Hepatocyte (in vitro differentiated cells): ENCODE measurements at regions not wholly inside any gene's neighbourhood (a gene's known extent, or its start where the extent isn't known, plus 50 kb on each side); places are given as distances from the start of the nearest gene placed in this dataset.

Experiments
- DNase-seq: peaks from one replicate; pipeline ENCODE4 v3.0.0-alpha.2; 2016; ENCODE audit warnings: low spot score
- H2AFZ ChIP-seq: fragments of 200-600 bp; sonication (generic); 2 replicates; pipeline ENCODE4 v1.6.0; 2016; ENCODE audit warnings: antibody characterized with exemption, mild to moderate bottlenecking
- H3K27ac ChIP-seq: fragments of 200-600 bp; sonication (generic); 2 replicates; pipeline ENCODE4 v1.5.1; 2016; ENCODE audit warnings: mild to moderate bottlenecking
- H3K27me3 ChIP-seq: fragments of 200-600 bp; sonication (generic); 2 replicates; pipeline ENCODE4 v1.6.1; 2016
- H3K36me3 ChIP-seq: fragments of 200-600 bp; sonication (generic); replicated peaks from 2 replicates; pipeline ENCODE4 v1.5.1; 2016; ENCODE audit warnings: low read depth; ENCODE audit not compliant: insufficient read depth
- H3K4me1 ChIP-seq: fragments of 200-600 bp; sonication (generic); 2 replicates; pipeline ENCODE4 v1.5.1; 2016; ENCODE audit warnings: mild to moderate bottlenecking, moderate library complexity; ENCODE audit not compliant: insufficient read depth
- H3K4me2 ChIP-seq: fragments of 200-600 bp; sonication (generic); 2 replicates; pipeline ENCODE4 v1.6.0; 2016
- H3K4me3 ChIP-seq: fragments of 200-600 bp; sonication (generic); 2 replicates; pipeline ENCODE4 v1.5.1; 2016; ENCODE audit warnings: mild to moderate bottlenecking
- H3K79me2 ChIP-seq: fragments of 200-600 bp; sonication (generic); 2 replicates; pipeline ENCODE4 v1.6.0; 2017; ENCODE audit warnings: mild to moderate bottlenecking
- H3K9me2 ChIP-seq: fragments of 200-600 bp; sonication (generic); replicated peaks from 2 replicates; pipeline ENCODE4 v1.6.0; 2017; ENCODE audit warnings: mild to moderate bottlenecking; ENCODE audit not compliant: insufficient read depth
- H3K9me3 ChIP-seq: fragments of 200-600 bp; sonication (generic); 2 replicates; pipeline ENCODE4 v1.5.1; 2016; ENCODE audit warnings: low read depth, mild to moderate bottlenecking
- H4K20me1 ChIP-seq: fragments of 200-600 bp; sonication (generic); 2 replicates; pipeline ENCODE4 v1.6.0; 2016; ENCODE audit warnings: mild to moderate bottlenecking; ENCODE audit not compliant: insufficient read depth, poor library complexity, severe bottlenecking
- EZH2 ChIP-seq: fragments of 200-600 bp; sonication (generic); IDR thresholded peaks from 2 replicates; pipeline ENCODE4 v1.6.1; 2016; ENCODE audit warnings: antibody characterized with exemption, mild to moderate bottlenecking, borderline replicate concordance
- EZH2phosphoT487 ChIP-seq: fragments of 200-600 bp; sonication (generic); IDR thresholded peaks from one replicate; pipeline ENCODE4 v1.6.1; 2018; ENCODE audit warnings: antibody characterized with exemption, mild to moderate bottlenecking, low read depth, moderate library complexity; ENCODE audit not compliant: unreplicated experiment, severe bottlenecking
- WGBS: methylation state at CpG from one replicate; pipeline ENCODE4 v1.1.6; 2016; ENCODE audit warnings: low lambda C conversion rate; ENCODE audit errors: missing lambda C conversion rate; 5-methylcytosine and 5-hydroxymethylcytosine counted together
- TF ChIP-seq, protein P1 (sequence below): fragments of 200-600 bp; sonication (generic); IDR thresholded peaks from 2 replicates; pipeline ENCODE4 v1.5.1; 2016; ENCODE audit warnings: antibody characterized with exemption, mild to moderate bottlenecking; ENCODE audit not compliant: poor library complexity

DNA sequence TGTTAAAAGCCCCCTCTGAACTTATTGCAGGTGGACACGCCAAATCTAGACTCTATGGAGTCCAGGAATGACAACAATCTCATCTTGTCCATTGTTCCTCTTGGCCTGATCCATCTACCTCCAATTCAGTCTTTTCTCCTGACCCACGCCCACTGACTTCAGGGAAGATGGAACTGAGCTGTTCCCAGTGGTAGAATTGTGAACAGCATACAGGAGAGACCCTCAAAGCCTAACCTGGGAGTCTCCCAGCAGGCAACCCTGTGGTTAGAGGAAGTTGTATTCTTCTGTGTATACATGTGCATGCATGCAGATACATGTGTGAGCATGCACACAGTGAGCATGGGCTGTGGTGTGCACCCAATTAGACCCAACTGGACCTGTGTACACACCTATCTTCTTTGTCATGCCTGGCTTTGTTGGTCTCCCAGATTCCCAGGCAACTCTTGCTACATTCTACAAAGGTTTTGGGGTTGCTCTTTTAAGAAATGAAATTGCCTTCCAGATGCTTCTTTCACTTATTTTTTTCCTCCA, 286.0 kb downstream of the ZSWIM6 start:
- no peaks in the 10 kb centered on the region for H3K79me2 ChIP-seq
- WGBS: 91% methylated on average over 2 of the region's 2 CpGs
- no peaks in the 10 kb centered on the region for H3K9me3 ChIP-seq
- no peak overlapping the region for H3K4me3 ChIP-seq
- no peaks in the 10 kb centered on the region for H4K20me1 ChIP-seq
- no peak for DNase-seq
- no peak overlapping the region for H3K27ac ChIP-seq
- H3K4me2 ChIP-seq: no peak overlapping the region
- H3K4me1 ChIP-seq: no peaks in the 10 kb centered on the region
- TF ChIP-seq EZH2phosphoT487: no peak
- no peak for TF ChIP-seq EZH2
- TF ChIP-seq, protein P1, sequence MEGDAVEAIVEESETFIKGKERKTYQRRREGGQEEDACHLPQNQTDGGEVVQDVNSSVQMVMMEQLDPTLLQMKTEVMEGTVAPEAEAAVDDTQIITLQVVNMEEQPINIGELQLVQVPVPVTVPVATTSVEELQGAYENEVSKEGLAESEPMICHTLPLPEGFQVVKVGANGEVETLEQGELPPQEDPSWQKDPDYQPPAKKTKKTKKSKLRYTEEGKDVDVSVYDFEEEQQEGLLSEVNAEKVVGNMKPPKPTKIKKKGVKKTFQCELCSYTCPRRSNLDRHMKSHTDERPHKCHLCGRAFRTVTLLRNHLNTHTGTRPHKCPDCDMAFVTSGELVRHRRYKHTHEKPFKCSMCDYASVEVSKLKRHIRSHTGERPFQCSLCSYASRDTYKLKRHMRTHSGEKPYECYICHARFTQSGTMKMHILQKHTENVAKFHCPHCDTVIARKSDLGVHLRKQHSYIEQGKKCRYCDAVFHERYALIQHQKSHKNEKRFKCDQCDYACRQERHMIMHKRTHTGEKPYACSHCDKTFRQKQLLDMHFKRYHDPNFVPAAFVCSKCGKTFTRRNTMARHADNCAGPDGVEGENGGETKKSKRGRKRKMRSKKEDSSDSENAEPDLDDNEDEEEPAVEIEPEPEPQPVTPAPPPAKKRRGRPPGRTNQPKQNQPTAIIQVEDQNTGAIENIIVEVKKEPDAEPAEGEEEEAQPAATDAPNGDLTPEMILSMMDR: no peak
- H3K27me3 ChIP-seq: no peaks in the 10 kb centered on the region
- H2AFZ ChIP-seq: no peak overlapping the region
- no peaks in the 10 kb centered on the region for H3K9me2 ChIP-seq
- H3K36me3 ChIP-seq: no peaks in the 10 kb centered on the region

DNA sequence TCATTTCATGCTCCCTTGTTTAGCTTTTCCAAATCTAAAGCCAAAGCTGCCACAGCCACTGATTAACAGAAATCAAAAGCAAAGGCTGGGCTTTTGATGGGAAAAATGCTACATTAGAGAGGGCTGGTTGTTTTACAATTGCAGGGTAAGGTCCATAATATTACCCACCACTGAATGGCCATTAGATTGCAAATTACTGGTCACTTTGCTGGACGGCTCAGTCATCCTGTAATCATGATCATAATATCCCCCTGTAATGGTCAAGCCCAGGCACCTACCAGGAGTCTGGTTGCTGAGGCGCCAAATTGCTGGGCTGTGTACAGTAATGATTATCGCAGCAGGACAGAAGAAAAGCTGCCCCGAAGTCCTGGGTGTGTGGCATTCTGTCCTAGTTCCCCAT, 286.5 kb downstream of the ZSWIM6 start:
- H3K27ac ChIP-seq: no peak overlapping the region
- TF ChIP-seq EZH2: no peak
- TF ChIP-seq EZH2phosphoT487: no peak
- TF ChIP-seq, protein P1: no peak
- H3K27me3 ChIP-seq: no peaks in the 10 kb centered on the region
- no peak overlapping the region for H3K4me3 ChIP-seq
- no peak overlapping the region for H2AFZ ChIP-seq
- no peaks in the 10 kb centered on the region for H3K9me3 ChIP-seq
- no peaks in the 10 kb centered on the region for H4K20me1 ChIP-seq
- no peaks in the 10 kb centered on the region for H3K79me2 ChIP-seq
- DNase-seq: no peak
- WGBS: 88% methylated on average over 4 of the region's 4 CpGs
- H3K4me1 ChIP-seq: no peaks in the 10 kb centered on the region
- H3K36me3 ChIP-seq: no peaks in the 10 kb centered on the region
- no peaks in the 10 kb centered on the region for H3K9me2 ChIP-seq
- H3K4me2 ChIP-seq: no peak overlapping the region

DNA sequence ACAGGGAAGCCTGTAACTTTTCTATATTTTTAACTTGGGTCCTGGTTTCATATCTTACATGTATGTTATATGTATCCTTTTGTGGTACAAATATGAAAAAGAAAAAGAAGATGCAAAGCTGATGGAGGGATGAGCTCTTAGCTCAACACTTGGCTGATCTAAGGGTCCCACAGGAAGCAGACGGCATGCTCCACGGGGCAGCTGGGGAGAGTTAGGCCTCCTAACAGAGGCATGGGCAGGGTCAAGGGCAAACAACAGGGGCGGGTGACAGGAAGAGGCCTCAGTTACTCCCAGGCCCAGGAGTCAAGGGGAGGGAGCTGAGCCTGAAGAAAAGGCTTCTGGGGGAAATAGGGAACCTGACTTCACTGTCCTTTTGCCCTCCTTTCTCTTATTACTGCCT, 287.2 kb downstream of the ZSWIM6 start:
- Histone ChIP-seq H3K9me2 (no peaks in the 10 kb centered on the region), H3K79me2 (no peaks in the 10 kb centered on the region), H3K27me3 (no peaks in the 10 kb centered on the region), H3K4me3 (no peak overlapping the region), H2AFZ (no peak overlapping the region), H3K4me1 (no peaks in the 10 kb centered on the region), H3K9me3 (no peaks in the 10 kb centered on the region), H3K36me3 (no peaks in the 10 kb centered on the region), H3K27ac (no peak overlapping the region), H4K20me1 (no peaks in the 10 kb centered on the region), H3K4me2 (no peak overlapping the region)
- no peak for DNase-seq
- no peak for TF ChIP-seq EZH2
- TF ChIP-seq, protein P1: no peak
- no peak for TF ChIP-seq EZH2phosphoT487
- WGBS: 76% methylated on average over 3 of the region's 3 CpGs
